GM13977 (cell line): ENCODE measurements at regions not wholly inside any gene's neighbourhood (a gene's known extent, or its start where the extent isn't known, plus 50 kb on each side); places are given as distances from the start of the nearest gene placed in this dataset.

Experiments used
- DNase-seq: peaks from one replicate; pipeline ENCODE4 v3.0.0; 2012; ENCODE audit warnings: low spot score
- in situ Hi-C: fragments of 300-500 bp; cut with MboI; formaldehyde crosslinking; loops from one replicate; pipeline ENCODE4 v1.12.0; 2022; ENCODE audit warnings: low sequenced_read_pairs, low pct_unique_long_range_greater_than_20kb, mixed read lengths, inconsistent platforms; ENCODE audit not compliant: unreplicated experiment
- TF ChIP-seq, protein P1 (sequence below): IDR thresholded peaks from 2 replicates; pipeline ENCODE4 v1.5.1; 2012; ENCODE audit warnings: mild to moderate bottlenecking, control low read depth; ENCODE audit not compliant: insufficient read depth; ENCODE audit errors: extremely low read depth, missing control alignments

DNA sequence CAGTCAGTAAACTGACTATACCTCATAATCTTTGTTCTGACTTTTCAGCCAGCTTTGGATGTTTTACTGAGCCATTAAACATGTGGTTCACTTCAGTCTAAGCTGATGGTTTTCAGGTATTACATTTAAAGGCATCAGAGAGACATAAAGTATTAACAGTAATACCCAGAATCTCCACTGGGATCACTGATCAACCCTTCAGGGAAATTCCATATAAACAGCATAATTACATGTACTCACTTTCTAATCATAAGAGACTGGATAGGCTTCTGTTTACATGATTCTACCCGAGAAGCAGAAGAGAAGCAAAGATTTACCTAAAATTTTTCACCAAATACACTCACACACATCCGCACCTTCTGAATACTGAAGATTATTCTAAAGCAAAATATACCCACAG lies 186.7 kb upstream of the FREM1 start:
- in situ Hi-C loops: no loop called here
- TF ChIP-seq, protein P1, sequence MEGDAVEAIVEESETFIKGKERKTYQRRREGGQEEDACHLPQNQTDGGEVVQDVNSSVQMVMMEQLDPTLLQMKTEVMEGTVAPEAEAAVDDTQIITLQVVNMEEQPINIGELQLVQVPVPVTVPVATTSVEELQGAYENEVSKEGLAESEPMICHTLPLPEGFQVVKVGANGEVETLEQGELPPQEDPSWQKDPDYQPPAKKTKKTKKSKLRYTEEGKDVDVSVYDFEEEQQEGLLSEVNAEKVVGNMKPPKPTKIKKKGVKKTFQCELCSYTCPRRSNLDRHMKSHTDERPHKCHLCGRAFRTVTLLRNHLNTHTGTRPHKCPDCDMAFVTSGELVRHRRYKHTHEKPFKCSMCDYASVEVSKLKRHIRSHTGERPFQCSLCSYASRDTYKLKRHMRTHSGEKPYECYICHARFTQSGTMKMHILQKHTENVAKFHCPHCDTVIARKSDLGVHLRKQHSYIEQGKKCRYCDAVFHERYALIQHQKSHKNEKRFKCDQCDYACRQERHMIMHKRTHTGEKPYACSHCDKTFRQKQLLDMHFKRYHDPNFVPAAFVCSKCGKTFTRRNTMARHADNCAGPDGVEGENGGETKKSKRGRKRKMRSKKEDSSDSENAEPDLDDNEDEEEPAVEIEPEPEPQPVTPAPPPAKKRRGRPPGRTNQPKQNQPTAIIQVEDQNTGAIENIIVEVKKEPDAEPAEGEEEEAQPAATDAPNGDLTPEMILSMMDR: no peak
- no peak for DNase-seq

DNA sequence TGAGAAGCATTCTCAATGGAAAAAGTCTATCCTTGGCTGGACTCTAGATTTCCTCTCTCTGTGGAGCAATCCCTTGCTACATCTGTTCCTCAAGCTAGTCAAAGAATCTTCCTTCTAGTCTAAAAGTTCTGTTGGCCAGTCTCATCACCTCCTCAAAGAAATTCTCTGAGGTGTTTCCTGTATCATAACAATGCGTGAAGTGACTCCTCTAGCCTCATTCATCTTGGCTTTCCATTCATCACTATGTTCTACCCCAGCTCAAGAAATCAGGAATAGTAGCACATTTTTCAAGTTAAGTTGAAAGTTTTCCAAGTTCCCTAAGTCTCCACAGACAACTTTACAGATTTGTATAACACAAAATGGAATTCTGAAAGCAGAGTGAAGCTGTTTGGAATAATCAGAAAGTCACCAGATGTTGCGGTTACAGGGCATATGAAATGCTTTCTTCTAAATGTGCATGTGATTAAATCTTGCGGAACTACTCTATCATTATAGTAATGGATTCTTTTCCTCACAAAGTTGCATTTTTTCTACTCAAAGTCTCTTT lies 176.6 kb upstream of the FREM1 start:
- TF ChIP-seq, protein P1: no peak
- no peak for DNase-seq
- in situ Hi-C loops: no loop called here

DNA sequence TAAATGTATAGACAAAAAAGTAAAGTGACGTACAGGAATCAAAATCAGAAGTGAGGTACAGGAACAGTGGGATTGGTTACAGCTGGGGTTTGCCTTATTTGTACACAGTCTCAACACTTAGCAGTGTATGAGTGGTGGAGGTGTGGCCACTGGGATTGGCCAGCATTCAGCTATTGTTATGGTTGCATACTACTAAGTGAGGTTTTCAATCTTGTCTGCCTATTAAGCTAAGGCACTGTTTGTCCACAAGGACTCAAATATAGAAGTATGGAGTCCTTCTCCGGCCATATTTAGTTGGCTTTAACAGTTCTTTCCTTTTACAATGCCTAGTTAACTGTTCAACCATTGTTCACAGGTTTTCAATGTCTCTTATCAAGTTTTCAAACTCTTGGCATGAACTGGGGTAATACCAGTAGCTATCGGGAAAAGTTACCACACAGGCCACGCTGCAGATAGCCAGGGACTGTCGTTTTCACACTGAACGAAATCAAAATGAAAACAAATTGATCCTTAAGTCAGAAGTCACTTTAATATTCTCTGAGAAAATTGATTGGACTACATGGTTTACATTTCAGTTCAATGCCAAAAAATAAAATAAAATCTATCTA lies 176.0 kb upstream of the FREM1 start:
- in situ Hi-C loops: no loop called here
- DNase-seq: no peak
- TF ChIP-seq, protein P1: no peak

DNA sequence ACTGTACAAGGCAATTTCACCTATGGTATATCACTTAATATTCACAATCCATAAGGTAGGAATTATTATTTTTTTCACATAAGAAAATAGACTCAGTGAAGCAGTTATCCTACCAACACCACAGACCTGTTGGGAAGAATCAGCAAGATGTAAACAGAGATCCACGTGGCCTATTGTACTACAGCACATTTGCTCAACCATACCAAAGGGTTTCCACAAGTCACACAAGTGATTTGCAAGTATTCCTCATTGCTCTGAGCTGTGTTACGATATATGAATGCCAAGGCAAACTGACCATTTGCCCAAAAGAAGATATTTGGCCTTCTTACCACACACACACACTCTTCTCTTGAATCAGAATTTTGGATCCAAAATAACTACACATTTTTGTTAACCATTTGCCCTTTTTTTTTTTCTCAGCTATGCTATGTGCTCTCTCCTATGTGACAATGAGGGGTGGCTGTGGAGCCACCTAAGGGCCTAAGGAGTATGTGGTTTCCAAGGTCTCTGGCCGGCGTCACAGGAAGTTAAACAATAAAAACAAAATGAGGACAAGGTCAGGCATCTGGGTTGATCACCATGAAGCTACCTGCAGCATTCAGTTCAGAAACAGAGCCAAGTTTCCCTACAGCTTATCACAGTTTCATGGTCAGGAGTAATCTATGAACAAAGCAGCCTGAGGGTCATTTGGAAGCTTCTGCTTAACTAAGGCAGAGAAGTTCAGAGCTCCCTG lies 171.0 kb upstream of the FREM1 start:
- DNase-seq: no peak
- TF ChIP-seq, protein P1: no peak
- in situ Hi-C loops: no loop called here

DNA sequence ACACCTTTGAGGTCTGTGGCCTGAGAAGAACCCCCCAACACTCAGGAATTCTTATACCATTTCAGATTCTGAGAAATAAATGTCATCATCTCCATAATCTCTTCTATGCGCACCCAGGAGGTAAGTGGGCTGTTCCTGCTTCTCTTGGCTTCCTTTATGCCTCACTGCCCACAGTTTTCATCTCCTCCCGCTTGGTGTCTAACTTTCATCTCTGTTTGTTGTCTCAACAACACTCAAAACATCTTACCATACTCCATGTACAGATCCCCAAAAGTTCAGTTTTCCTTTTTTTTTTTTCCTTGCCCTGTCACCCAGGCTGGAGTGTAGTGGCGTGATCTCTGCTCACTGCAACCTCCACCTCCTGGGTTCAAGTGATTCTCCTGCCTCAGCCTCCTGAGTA lies 170.2 kb upstream of the FREM1 start:
- in situ Hi-C loops: no loop called here
- no peak for DNase-seq
- TF ChIP-seq, protein P1: no peak

DNA sequence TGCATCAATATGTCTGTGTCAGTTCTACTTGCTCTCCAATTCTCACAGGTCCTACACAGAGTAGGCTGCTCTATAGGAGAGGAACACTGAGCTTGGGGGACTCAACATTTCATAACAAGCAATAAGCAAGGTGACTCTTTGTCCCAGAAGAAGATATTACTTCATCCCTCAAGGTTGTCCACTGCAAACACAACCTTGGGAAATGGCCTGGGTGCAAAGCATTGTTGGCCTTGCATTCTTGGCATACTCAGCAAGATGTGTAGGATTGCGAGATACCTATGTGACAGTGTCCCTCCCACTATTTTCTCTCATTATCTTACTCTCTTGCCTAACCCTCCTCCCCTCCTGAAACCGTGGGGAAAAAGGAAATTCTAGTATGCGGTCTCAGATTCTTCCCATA lies 169.8 kb upstream of the FREM1 start:
- in situ Hi-C loops: no loop called here
- DNase-seq: no peak
- TF ChIP-seq, protein P1: no peak
